ENCODE measurements at regions not wholly inside any gene's neighbourhood (a gene's known extent, or its start where the extent isn't known, plus 50 kb on each side); places are given as distances from the start of the nearest gene placed in this dataset.

- Mint-ChIP-seq H3K27me3 (peaks cover 47% of the 10 kb centered on the region), H3K27ac (no peak overlapping the region), H3K9me3 (no peaks in the 10 kb centered on the region), H3K36me3 (ENCODE audit: low read depth) (no peaks in the 10 kb centered on the region), H3K4me3 (no peak overlapping the region), H3K4me1 (no peaks in the 10 kb centered on the region)
- ChIA-PET POLR2A (no interaction called here), CTCF (no interaction called here)
- DNase-seq = no peak
- no peak for ATAC-seq (ENCODE audit: low read depth)
- intact Hi-C loops (cut with micrococcal nuclease) = loop anchor here (10.0 kb wide), 1 partner anchor 71 kb away; no protein-coding TSS in a partner anchor
- no peak for TF ChIP-seq CTCF (IDR thresholded peaks at IDR 0.05)
Observed at GRCh38 chr17:77793146-77793970, 165.1 kb upstream of the TNRC6C start.

DNA sequence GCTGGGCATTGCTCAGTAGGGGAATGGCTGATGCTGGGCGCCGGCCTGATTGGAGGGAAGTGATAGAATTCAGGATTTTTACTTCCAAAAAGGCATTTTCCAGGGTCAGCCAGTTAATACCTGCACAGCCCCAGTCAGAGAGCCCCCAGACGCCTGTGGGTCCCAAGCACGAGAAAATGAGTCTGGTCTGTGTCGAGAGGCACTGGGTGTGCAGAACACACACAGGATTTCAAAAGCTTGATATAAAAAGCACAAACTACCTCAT lies 164.6 kb upstream of the TNRC6C start:
- TF ChIP-seq CTCF (IDR thresholded peaks at IDR 0.05) = no peak
- H3K4me1 Mint-ChIP-seq = no peaks in the 10 kb centered on the region
- DNase-seq (no peak), ATAC-seq (ENCODE audit: low read depth) (no peak)
- no peaks in the 10 kb centered on the region for H3K9me3 Mint-ChIP-seq
- no peaks in the 10 kb centered on the region for H3K36me3 Mint-ChIP-seq (ENCODE audit: low read depth)
- CTCF ChIA-PET = no interaction called here
- intact Hi-C loops (cut with micrococcal nuclease) = loop anchor here (10.0 kb wide), 1 partner anchor 71 kb away; no protein-coding TSS in a partner anchor
- no peak overlapping the region for H3K27ac Mint-ChIP-seq
- POLR2A ChIA-PET = no interaction called here
- H3K4me3 Mint-ChIP-seq = no peak overlapping the region
- H3K27me3 Mint-ChIP-seq = peaks cover 46% of the 10 kb centered on the region

DNA sequence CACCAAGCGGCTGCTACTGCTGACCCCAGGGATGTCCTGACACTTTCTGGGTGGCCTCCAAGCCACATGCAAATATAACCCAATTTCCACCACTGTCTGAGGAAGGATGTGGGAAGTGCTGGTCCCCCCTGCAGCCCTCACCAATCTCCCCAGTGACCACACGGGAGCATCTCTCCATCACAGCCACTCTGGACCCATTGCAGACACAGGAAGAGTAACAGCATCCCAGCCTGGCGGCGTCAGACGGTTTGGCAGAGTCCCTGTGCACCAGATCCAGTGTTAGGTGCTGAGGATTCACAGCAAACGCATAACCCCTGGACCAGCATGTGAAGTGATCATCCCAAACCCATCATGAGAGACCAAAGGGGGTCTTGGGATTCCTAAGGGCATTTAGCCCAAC lies 163.7 kb upstream of the TNRC6C start:
- peak overlapping the region; percentile 6 for H3K27ac Mint-ChIP-seq
- POLR2A ChIA-PET = no interaction called here
- ATAC-seq (ENCODE audit: low read depth) = no peak

GRCh38 chr17:77795685-77796084 lies 162.8 kb upstream of the TNRC6C start:
- DNase-seq (no peak), ATAC-seq (ENCODE audit: low read depth) (no peak)
- TF ChIP-seq CTCF (IDR thresholded peaks at IDR 0.05) = no peak
- H3K4me3 Mint-ChIP-seq = no peak overlapping the region
- no peaks in the 10 kb centered on the region for H3K9me3 Mint-ChIP-seq
- no peaks in the 10 kb centered on the region for H3K36me3 Mint-ChIP-seq (ENCODE audit: low read depth)
- intact Hi-C loops (cut with micrococcal nuclease) = loop anchor here (10.0 kb wide), 1 partner anchor 69 kb away; no protein-coding TSS in a partner anchor
- POLR2A ChIA-PET = no interaction called here
- H3K4me1 Mint-ChIP-seq = no peaks in the 10 kb centered on the region
- peaks cover 46% of the 10 kb centered on the region for H3K27me3 Mint-ChIP-seq
- no peak overlapping the region for H3K27ac Mint-ChIP-seq
- CTCF ChIA-PET = no interaction called here

More for the DNA sequence above, 163.7 kb upstream of the TNRC6C start:
- no peaks in the 10 kb centered on the region for H3K9me3 Mint-ChIP-seq
- intact Hi-C loops (cut with micrococcal nuclease) = loop anchor here (10.0 kb wide), 1 partner anchor 70 kb away; no protein-coding TSS in a partner anchor
- H3K36me3 Mint-ChIP-seq (ENCODE audit: low read depth) = no peaks in the 10 kb centered on the region
- no peaks in the 10 kb centered on the region for H3K4me1 Mint-ChIP-seq
- CTCF ChIA-PET = no interaction called here
- no peak for TF ChIP-seq CTCF (IDR thresholded peaks at IDR 0.05)
- H3K4me3 Mint-ChIP-seq = no peak overlapping the region
- no peak for DNase-seq
- H3K27me3 Mint-ChIP-seq = peaks cover 50% of the 10 kb centered on the region

DNA sequence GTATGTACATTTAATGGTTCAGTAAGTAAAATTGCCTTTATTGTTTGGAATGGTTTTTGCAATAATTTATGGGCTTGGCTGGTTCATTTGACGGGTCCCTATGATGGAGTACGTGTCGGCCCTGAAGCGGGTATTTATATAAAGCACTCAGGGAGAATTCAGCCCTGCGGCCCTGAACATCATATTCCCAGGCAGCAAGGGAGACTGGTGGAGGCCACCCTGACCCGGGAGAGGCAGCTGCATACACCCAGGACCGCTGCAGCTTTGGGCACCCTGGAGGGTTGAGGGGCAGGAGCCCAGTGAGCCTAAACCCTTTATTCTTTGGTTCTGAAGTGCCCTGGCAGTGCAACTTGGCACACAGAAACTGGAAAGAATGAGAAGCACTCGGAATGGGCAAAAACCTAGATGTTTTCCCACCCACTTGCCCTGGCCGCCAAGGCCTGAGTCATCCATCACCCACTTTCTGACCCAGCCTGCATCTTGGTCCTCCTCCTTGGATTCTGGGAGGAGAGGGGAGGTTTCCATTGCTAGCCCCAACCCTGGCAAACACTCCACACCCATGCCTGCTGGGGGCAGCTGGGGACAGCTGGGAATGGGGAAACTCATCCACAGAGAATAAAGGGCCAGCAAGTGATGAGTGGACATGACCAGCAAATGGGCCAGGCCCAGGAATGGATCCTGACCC lies 162.2 kb upstream of the TNRC6C start:
- ATAC-seq (ENCODE audit: low read depth) = no peak
- no peak for TF ChIP-seq CTCF (IDR thresholded peaks at IDR 0.05)
- H3K27ac Mint-ChIP-seq = no peak overlapping the region
- H3K4me1 Mint-ChIP-seq = no peaks in the 10 kb centered on the region
- no peak overlapping the region for H3K4me3 Mint-ChIP-seq
- no peaks in the 10 kb centered on the region for H3K9me3 Mint-ChIP-seq
- no peak for DNase-seq
- ChIA-PET CTCF (no interaction called here), POLR2A (interaction anchor here (0.9 kb wide), 1 partner anchor 161 kb away, joined by 4 read pairs; no protein-coding TSS in a partner anchor)
- no peaks in the 10 kb centered on the region for H3K36me3 Mint-ChIP-seq (ENCODE audit: low read depth)
- intact Hi-C loops (cut with micrococcal nuclease) = loop anchor here (10.0 kb wide), 1 partner anchor 68 kb away; no protein-coding TSS in a partner anchor
- H3K27me3 Mint-ChIP-seq = peaks cover 52% of the 10 kb centered on the region

Measured in activated B cell treated with CpG ODN at 0.5 μM for 24 hours (primary cell).